GM19395 (cell line): ENCODE measurements at regions not wholly inside any gene's neighbourhood (a gene's known extent, or its start where the extent isn't known, plus 50 kb on each side); places are given as distances from the start of the nearest gene placed in this dataset.
"Not testable (repeated sequence)": the region's sequence is repeated elsewhere in the genome, so short reads cannot be mapped to it uniquely, and the experiment has no call there.

Source experiments
- ATAC-seq: cut with Tn5 transposase; IDR thresholded peaks from one replicate; pipeline ENCODE4 v1.9.1; 2021; ENCODE audit warnings: mild to moderate bottlenecking, moderate library complexity; ENCODE audit not compliant: unreplicated experiment

DNA sequence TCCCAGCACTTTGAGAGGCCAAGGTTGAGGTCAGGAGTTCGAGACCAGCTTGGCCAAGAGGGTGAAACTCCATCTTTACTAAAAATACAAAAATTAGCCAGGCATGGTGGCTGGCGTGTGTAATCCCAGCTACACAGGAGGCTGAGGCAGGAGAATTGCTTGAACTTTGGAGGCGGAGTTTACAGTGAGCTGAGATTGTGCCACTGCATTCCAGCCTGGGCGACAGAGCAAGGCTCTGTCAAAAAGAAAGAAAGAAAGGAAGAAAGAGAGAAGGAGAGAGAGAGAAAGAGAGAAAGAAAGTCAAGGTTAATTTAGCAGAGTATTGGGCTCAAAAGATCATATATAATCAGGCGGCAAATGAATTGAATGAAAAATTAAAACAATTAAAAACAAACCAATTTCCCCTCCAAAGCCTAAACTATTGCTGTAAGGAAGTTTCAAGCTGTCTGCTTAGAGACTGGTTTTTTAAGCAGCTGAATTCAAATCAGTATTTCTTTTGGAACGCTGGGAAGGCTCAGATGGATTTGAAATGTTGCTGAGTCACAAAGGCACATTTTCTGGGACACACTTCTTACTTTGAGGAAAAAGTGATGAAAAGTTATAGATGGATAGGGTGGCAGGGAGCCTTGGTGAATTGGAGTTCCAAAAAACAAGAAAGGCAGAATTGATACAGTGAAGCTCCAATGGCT, 81.3 kb upstream of the BHLHE40 start:
- ATAC-seq = no peak

DNA sequence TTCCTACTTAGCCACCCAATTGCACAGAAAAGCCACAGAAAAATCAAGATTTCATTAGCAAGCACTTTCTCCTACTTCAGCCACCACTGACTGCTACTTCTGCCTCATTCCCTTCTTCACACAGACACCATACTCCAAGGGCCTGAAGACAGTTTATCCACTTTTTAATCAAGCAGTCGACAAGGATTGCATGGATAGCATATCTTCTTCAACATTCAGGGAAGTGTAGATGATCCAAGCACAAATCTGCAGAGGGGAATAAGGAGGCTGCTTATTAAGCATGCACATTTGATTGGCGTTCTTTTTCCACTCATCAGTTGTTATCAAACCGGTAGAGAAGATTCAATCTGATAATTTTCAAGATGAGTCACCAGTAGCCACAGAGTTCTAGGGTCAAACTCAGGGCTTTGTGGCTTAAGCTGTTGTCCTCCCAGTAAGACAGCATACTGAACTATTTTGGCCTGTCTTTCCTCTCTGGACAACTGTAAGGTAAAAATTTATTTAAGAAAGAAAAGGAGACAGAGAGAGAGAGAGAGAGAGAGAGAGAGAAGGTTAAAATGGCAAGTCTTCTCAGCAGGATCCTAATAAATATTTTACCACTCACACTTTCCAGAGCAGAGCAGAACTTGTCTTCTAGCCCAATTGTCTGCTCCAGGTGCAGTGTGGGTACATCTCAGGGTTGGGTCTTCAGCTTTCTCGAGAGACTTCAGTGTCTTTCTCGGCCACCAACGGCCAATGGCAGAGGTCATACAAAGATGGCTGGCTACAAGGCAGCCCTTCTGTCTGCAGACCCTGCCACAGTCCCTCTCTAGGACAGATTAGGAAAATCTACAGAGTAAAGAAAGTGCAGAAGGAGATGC, 80.6 kb upstream of the BHLHE40 start:
- peak; percentile 99 for ATAC-seq

DNA sequence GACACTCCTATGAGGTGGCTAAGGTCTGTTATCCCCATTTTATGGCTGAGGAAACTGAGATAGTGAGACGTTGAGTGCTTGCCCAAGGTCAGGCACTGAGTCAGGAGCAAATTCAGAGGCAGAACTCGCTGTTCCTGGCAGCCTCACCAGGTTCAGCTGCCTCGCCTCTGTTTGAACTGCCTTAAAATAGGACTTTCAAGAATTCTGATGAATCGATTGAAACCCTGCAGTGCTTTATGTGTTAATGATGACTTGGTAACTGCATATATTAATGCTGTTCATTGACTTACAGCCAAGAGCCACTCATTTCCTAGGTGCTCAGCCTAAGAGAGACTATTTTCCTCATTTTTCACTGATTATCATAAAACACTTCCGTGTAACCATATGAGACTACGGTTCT, 79.5 kb upstream of the BHLHE40 start:
- ATAC-seq = no peak

DNA sequence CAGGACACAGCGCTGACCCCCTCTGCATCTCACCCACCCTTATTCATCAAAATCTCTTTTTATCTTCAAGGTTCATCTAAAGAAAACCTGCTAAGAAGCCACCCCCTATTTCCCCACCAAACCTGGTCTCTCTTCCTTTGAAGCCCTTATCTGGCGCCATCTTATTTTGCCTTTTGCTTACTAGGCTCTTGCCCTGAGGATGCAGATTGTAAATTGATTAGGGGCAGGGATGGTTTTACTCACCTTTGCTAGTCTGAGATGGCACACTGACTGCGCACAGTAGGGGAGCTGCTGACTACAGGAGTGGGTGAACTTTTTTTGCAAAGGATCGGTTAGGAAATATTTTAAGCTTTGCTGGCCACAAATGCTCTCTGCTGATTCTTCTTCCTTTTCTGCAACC, 78.9 kb upstream of the BHLHE40 start:
- no peak for ATAC-seq

DNA sequence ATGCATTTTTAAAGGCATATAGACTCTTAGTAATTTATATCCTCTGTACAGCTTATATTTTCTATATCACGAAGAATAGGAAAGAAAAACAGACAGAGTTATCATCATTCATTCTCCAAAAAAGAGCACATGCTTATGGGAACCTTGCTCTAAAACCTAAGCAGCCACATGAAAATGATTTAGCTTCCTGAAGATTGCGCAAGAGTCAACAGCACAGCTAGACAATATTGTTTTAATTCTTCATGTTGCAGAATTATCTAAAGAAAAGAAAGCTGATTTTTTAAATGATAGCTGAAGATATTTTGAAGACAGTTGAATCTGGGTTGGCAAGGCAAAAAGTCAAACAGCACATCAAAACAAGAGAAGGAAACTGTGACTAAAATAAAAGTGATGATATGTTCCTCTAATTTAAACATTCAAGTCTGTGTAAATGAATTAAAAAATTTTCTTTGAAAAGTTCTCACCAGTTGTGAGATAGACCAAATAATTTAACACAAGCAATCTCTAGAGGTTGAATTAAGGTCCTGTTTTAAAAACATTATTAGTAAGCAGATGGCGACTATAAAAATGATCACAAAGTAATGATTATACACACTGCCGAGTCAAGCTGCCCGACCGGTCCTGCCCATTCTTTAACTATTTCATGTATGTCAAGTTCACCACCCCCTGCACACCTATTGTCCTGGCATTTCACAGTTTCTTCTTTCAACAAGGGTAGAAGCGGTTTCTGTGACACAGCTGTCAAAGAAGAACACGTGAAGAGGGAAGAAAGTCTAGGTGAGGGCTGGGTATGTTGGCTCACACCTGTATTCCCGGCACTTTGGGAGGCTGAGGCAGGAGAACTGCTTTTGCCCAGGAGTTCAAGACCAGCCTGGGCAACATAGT, 74.2 kb upstream of the BHLHE40 start:
- ATAC-seq = no peak

DNA sequence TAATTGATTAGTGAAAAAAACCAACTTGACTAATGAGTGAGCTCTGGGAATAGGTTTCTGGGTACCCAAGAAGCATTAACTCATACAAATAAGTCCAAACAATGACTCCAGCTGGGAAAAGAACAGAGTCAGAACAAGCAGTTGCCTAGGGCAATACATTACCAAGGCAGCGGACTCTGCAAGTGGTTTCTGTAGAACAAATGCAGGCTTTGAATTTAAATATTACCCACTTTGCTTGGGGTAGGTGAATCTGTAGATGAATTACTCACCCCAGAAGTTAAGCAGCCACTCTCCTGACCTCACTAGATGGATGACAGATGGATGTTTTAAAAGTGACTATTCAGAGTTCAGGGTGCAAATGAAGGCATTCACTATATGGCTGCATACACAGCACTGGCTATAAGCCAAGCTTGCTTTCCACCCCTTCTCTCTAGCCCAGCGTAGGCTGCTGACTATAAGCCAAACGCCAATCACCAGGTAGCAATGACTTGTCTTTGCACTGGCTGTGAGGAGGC, 73.1 kb upstream of the BHLHE40 start:
- no peak for ATAC-seq

DNA sequence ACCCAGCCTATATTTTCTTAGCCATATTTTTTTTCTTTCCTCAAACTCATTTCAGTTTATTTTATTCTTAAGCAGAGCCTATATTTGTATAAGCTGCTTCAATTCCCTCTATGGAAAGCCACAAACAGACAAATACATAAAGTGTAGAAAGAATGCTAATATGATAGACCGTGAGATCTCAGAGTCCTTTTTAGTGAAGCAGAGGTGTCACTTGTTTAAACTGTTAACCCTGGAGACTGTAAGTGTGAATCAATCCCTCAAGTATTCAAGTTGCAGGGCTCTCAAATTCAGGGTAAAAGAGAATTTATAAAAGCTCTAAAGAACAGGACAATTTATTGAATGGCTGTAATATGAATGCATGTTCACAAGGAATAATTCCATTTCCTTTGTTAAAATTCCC, 72.2 kb upstream of the BHLHE40 start:
- no peak for ATAC-seq

DNA sequence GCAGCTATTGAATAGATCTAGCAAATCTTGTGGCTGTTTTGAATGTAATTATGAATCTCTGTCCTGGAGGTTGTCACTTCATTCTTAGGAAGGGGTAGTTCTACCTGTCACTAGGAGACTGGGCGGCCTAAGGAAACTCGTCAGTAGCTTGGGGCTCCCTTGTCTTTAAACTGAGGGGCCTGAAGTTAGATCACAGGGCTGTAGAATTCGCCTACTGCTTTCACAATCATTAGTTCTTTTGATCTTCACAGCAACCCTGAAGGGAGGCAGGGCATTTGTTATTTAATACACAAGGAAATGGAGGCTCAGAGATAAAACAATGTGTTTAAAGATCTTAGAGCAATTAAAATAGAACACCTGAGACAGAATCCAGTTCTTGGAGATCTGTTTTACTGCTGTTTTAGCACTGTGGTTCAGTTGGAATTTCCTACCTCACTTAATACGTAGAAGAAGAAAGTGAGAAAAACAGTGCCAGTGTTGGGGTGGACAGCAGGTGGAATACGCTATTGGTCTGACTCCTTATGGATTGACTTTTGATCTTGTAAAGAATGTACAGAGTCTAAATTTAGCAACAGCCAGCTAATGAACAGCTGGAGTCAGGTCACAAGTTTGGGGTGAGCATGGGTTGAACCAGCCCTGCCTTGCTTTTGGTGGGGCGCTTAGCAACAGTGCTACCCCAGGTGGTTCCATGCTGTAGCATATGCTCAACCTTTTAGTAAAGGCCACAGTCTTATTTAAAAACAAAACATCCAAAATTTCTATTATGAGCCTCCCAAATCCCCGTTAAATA, 71.4 kb upstream of the BHLHE40 start:
- ATAC-seq = no peak

DNA sequence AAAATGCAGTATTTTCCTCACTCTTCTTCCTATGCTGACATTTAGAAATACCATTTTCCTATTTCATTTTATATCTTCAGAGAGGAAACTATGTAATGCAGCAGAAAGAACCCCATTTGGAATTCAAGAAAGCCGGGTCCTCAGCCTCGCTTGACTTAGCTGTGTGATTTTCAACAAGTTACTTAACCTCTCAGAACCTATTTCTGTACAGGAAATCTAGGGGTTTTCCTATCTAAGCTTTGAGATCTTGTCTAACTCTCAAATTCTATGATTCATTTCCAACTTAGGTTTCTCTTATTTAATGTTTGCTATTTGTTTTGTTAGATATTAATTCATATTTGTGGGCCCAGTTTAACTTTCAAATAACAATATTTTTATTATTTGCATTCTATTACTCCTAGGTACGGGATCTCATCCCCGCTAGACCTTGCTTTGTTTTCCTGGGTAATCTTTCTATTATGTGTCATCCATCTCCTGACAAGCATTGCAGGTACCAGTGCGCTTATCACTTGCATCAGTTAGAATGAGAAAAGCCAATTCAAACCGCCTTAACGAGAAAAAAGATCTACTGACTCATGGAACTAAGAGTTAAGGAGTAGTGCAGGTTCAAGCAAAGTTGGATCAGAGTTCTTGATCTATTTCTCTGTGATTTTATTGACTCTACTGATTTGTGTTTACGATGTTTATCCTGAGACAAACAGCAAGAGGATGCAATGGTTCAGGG, 70.6 kb upstream of the BHLHE40 start:
- ATAC-seq = no peak

DNA sequence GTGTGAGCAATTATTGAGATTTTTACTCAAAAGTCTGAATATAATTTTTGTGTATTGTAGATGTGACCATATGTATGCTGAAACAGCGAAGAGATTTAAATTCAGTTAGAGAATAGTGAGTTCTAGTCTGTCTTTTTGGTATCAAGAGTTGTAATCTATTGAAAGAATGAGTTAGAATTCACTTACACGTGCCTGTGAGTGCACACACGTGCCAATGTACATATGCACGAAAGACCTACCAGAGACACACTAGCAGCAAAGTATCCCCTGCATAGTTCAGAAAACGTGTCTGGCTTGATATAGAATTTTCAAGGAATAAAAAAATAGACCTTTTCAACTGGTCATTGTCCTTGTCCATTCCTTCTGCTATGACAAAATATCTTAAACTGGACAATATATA, 64.8 kb upstream of the BHLHE40 start:
- ATAC-seq = no peak

DNA sequence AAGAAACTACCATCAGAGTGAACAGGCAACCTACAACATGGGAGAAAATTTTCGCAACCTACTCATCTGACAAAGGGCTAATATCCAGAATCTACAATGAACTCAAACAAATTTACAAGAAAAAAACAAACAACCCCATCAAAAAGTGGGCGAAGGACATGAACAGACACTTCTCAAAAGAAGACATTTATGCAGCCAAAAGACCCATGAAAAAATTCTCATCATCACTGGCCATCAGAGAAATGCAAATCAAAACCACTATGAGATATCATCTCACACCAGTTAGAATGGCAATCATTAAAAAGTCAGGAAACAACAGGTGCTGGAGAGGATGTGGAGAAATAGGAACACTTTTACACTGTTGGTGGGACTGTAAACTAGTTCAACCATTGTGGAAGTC, 57.6 kb upstream of the BHLHE40 start:
- not testable (repeated sequence) for ATAC-seq

DNA sequence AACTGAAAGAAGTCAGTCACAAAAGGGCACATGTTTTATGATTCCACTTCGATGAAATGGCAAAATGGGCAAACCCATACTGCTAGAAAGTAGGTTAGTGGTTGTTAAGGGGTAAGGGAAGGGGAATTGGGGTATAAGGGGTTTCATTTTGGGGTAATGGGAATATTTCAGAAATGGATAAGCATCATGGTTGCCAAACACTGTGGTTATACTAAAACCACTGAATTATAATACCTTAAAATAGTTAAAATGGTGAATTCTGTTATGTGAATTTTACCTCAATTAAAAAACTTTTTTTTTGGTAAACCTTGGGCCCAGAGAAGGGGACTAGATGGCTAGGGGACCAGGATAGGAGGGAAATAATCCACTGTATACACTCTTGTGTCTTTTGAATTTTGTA, 52.3 kb upstream of the BHLHE40 start:
- no peak for ATAC-seq

DNA sequence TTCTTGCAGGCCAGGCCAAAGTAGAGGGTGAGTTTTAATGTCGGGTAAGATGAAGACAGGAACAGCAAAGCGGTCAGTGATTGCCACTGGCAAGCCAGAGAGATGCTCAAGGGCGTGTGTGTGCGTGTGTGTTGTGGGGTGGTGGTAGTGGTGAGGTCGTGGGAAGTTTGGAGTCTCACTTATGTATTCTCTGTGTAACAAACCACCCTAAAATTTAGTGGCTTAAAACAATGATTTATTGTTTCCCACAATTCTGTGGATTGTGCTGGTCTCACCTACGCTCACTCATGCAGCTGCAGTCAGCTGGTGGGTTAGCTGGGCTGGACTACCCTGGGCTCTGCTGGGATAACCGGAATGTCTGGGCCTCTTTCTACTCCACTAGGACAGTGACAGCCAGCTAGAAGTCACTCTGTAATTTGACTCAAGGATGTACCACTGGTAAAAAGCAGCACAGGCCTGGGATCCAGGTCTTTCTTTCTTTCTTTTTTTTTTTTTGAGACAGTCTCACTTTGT, 50.9 kb upstream of the BHLHE40 start:
- ATAC-seq = peak; percentile 15
